Dermis microvascular lymphatic vessel endothelial cell (primary cell): ENCODE measurements at regions not wholly inside any gene's neighbourhood (a gene's known extent, or its start where the extent isn't known, plus 50 kb on each side); places are given as distances from the start of the nearest gene placed in this dataset.

Source experiments
- DNase-seq, 2 donors: peaks; one replicate each; pipeline versions ENCODE4 v3.0.0 to v3.0.0-alpha.2; 2010; ENCODE audit warnings: low read depth in 2 of 2

GRCh38 chr1:98210064-98210463 lies 289.2 kb upstream of the DPYD start:
- peak in 1 of 2 donors; percentile 46 for DNase-seq

- no peak for DNase-seq
Measured at GRCh38 chr1:98205291-98206017, 284.6 kb upstream of the DPYD start.

DNA sequence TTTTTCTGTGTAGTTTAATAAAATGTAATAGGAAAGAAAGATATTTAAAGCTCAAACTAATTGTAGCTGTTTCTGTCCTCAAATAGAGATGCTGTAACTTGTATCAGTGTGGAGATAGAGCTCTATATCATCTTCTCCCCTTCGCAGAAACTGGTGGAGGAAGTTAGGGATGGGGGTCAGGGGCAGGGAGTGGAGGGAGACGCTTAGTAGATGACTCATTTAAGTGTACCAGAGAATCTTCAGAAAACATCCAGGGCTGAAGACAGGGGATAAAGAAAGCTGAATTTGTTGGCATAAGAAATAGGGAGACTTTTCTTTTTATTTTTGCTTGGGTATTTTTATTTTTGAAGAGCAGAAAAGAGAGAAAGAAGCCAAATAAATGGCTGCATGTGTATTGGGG lies 282.6 kb upstream of the DPYD start:
- no peak for DNase-seq

GRCh38 chr1:98201666-98202081 lies 280.8 kb upstream of the DPYD start:
- no peak for DNase-seq

- no peak for DNase-seq
Measured at GRCh38 chr1:98197356-98197755, 276.5 kb upstream of the DPYD start.

GRCh38 chr1:98196012-98196411 lies 275.2 kb upstream of the DPYD start:
- no peak for DNase-seq

DNA sequence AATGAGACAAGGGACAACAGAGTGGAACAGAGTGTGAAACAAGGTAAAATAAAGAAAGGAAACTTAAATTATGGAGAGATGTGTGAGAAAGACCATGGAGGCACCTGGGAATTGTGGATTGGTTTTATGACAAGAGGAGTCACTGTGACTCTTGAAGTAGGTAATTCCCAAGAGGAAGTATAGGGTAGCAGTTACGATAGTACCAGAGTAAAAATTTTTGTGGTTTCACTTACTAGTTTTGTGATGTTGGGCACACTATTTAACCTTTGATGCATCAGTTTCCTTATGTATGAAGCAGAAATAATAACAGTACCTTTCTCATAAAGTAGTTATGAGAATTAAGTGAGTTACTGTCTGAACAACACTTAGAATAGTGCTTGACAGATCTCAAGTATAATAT lies 267.9 kb upstream of the DPYD start:
- DNase-seq, result no peak

DNA sequence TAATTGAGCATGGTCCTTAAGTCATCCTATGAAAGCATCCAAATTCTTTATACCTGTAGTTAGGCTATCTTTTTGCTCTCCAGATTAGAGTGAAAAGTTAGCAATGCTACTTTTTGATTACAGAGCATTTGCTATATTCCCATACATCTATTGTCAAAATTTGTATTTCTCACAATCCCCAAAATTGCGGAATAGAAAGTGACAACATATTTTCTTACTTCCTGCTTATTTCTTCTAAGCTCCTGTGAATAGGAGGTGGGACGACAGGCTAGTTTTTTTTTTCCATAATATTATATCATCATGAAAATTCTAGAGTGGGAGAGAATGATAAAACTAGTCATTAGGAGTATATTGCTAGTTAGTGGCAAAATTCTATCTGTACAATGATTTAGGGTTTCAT lies 264.0 kb upstream of the DPYD start:
- no peak for DNase-seq

DNA sequence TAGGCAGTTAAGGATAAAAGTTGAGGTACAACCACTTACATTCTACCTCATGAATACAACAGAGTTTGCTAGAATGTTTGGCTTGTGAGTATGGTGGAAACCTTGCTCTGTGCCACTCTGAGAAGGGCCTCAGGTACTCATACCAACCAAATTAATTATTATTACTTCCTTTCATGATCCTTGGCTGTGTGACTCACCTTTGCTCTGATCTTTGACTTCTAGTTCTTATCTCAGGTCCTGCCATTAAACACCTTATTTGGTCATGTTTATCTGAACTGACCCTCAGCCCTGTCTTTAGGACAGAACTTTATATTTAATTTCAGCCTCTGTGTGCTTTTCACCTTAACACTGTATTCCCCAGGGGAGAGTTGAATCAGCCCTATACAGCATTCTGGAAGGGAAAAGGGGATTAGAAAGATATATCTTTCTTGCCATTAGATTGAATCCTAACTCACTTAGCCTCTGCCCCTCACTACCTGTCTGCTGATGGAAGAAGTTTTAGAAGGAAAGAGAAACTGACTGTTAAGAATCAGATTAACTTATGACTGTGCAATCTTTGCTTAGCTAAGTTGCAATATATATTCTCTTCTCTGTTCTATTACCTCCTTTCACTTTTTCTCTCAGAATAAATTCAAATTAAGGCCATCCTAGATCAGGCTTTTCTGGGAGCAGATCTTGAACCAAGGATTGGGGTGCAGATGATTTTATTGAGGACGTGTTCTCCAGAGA lies 260.4 kb upstream of the DPYD start:
- no peak for DNase-seq

DNA sequence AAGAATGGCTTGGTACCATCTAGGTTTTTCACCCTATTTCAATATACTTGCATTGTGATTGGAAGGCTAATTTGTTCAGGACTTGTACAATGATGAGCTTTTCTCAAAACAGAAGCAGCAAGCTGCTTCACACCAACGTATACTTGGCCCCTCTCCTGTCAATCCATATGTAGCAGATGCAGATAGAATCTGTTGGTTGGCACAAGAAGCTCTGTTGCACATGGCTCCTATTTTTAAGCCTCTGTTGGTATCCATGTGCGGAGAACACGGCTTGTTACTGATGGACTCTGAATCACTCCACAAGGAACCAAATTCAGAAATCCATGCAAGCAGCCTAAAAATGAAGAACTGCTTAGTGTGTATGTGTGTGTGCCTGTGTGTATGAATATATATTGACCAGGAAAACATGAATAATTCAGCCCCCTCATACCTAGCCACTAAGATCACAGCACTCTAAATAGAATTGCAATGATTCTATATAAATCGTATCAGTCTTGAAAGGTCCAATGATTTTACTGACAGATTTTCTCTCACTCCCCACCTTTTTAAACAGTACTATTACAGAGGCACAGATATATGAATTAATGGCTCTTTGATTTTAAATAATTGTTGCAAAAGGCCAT lies 258.4 kb upstream of the DPYD start:
- no peak for DNase-seq

- DNase-seq, result no peak
Measured at GRCh38 chr1:98177751-98178150, 256.9 kb upstream of the DPYD start.

DNA sequence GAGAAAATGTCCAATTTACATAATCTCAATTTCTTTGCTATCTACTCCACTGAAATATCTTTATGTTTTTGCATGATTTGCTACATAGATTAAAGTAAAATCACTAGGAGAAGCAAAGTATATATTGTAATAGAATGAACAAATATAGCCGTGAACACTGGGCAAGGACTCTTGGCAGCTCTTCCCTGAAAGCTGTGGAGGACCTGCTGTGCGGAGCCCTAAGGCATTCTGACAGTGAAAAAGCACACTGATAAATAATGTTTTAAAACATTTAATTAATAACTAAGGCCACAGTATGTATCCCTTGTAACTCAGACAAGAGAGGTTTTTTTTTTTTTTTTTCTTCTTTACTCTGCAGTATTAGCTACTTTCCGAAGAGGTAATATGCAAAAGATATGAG lies 256.1 kb upstream of the DPYD start:
- DNase-seq, result no peak

GRCh38 chr1:98176414-98176813 lies 255.6 kb upstream of the DPYD start:
- no peak for DNase-seq

DNA sequence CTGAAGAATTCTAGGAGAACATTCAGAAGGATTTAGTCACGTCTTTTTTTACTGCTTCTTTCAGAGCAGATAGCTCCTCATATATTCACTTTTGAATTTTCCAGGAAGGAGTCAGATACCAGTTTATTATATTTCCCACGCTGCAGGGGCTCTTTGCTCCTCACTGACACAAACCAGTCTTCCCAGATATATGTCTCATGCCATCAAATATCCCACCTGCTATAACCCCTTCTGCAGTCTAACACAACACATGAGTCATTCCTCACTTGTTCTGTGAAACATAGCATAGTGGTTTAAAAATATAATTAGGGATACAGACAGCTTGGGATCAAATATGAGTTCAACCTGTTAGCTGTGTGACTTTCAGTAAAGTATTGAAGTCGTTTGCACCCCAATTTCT lies 251.7 kb upstream of the DPYD start:
- peak in 1 of 2 donors; percentile 6 for DNase-seq

GRCh38 chr1:98172022-98172421 lies 251.2 kb upstream of the DPYD start:
- DNase-seq, result no peak

GRCh38 chr1:98164509-98164908 lies 243.7 kb upstream of the DPYD start:
- no peak for DNase-seq

DNA sequence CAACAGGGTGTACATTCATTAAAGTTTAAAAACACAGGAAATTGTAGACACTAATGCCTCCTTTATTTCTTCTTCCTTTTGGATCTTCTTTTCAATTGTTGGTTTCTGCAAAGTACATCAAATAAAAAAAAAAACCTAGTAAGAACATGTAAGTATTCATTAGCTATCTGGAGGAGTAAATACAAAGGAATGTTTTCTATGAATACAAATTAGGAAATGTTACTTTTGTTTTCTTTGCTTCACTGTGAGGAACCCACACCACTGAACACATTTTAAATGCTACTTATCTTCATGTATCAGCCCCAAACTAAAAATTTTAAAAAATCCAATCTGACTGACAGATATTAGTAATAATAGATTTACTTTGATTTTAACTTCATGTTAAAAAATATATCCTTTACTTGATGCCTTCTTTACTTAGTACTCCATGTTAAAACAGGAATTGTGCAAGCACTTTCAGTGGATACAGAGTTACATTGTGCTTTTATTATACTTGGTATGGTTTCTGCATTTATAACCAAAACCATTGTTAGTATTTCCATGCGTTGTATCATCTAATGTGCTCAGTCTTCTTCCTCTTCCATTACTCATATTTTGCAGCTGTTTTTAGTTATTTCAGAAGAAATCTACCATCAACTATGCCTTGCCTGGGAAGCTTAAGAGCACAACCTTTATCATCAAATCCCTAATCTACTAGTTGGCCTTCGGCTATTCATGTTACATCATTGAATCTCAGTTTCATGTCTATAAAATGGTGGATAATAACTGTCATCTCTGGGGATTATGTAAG lies 236.9 kb upstream of the DPYD start:
- DNase-seq, result no peak

DNA sequence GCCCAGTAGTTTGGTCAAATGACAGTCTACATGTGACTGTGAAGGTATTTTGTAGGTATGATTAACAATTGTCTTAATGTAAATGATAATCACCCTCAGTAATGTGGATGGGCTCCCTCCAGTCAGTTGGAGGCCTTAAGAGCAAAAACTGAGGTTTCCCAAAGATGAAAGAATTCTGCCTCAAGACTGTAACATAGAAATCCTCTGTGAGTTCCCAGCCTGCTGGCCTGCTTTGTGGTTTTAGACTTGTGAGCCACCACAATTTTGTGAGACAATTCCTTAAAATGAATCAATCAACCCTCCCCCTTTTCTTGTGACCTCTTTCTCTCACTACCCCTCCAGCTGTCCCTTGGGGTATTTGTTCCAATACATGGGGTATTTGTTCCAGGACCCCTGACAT lies 226.4 kb upstream of the DPYD start:
- no peak for DNase-seq

- DNase-seq, result no peak
Measured at GRCh38 chr1:98145655-98146054, 224.8 kb upstream of the DPYD start.

DNA sequence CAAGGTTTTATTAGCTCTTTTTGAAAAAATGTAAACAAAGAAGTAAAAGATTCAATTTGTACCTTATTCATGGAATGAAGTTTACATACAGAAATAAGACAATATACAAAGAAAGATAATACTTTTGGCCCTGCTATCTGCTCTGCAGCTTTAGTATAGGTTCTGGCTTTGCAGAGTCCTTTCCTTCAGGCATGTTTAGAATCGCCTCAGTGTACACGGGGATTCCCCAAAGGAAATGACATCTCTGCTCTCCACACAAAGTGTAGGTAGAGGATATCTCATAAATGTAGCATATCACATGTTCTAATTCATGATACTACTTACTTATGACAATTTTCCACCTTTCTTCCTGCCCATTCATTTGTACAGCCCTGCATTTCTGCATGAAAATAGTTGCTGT lies 222.6 kb upstream of the DPYD start:
- DNase-seq, result peak in 1 of 2 donors; percentile 36

DNA sequence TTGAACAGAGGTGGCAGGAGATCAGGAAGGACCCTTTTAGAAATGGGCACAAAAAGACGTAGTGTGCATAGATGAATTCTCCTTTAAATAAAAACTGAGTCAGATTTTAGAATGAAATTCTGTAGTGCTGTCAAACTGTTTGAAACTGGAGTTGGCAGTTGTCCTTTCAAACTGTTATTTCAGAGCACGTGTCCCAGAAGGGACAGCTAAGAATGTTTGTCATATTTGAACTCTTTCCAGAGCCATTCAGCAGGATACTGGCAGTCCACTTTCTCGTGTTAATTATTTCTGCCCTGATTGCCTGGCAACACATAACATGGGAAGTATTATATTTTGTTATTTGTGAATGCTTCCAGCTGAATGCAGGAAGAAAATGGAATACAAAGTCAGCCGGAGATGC lies 212.3 kb upstream of the DPYD start:
- peak in 1 of 2 donors; percentile 11 for DNase-seq

GRCh38 chr1:98130408-98130807 lies 209.6 kb upstream of the DPYD start:
- no peak for DNase-seq
